NCI-H146 treated with DMSO at 0.1 percent for 48 hours (cell line): ENCODE measurements at regions not wholly inside any gene's neighbourhood (a gene's known extent, or its start where the extent isn't known, plus 50 kb on each side); places are given as distances from the start of the nearest gene placed in this dataset.
"Not testable (repeated sequence)": the region's sequence is repeated elsewhere in the genome, so short reads cannot be mapped to it uniquely, and the experiment has no call there.

ENCODE experiments used
- DNase-seq: peaks from one replicate; lab custom pipeline; 2025; ENCODE audit not compliant: unreplicated experiment; lab: John Stamatoyannopoulos, UW

GRCh38 chr6:14887181-14887580 lies 358.7 kb upstream of the JARID2 start:
- no peak for DNase-seq

GRCh38 chr6:14887986-14888574 lies 357.8 kb upstream of the JARID2 start:
- no peak for DNase-seq

GRCh38 chr6:14888575-14889000 lies 357.3 kb upstream of the JARID2 start:
- no peak for DNase-seq

GRCh38 chr6:14889188-14889587 lies 356.7 kb upstream of the JARID2 start:
- DNase-seq = no peak

- DNase-seq = no peak
These were observed 356.0 kb upstream of the JARID2 start for GRCh38 chr6:14889611-14890593.

- DNase-seq = not testable (repeated sequence)
These were observed 354.0 kb upstream of the JARID2 start for GRCh38 chr6:14891820-14892375.

GRCh38 chr6:14894105-14894504 lies 351.8 kb upstream of the JARID2 start:
- DNase-seq = no peak

GRCh38 chr6:14896475-14896874 lies 349.4 kb upstream of the JARID2 start:
- DNase-seq = no peak

- no peak for DNase-seq
These were observed 348.0 kb upstream of the JARID2 start for GRCh38 chr6:14897831-14898230.

GRCh38 chr6:14899441-14899840 lies 346.4 kb upstream of the JARID2 start:
- not testable (repeated sequence) for DNase-seq

GRCh38 chr6:14900919-14901318 lies 344.9 kb upstream of the JARID2 start:
- DNase-seq = no peak

GRCh38 chr6:14903176-14904038 lies 342.5 kb upstream of the JARID2 start:
- DNase-seq = no peak

- DNase-seq = no peak
These were observed 340.7 kb upstream of the JARID2 start for GRCh38 chr6:14905201-14905600.

- no peak for DNase-seq
These were observed 339.2 kb upstream of the JARID2 start for GRCh38 chr6:14906621-14907020.

GRCh38 chr6:14910692-14911547 lies 334.9 kb upstream of the JARID2 start:
- no peak for DNase-seq

- DNase-seq = no peak
These were observed 333.6 kb upstream of the JARID2 start for GRCh38 chr6:14912226-14912625.

GRCh38 chr6:14912706-14913105 lies 333.2 kb upstream of the JARID2 start:
- DNase-seq = no peak

GRCh38 chr6:14913931-14914330 lies 331.9 kb upstream of the JARID2 start:
- DNase-seq = no peak

GRCh38 chr6:14915888-14916832 lies 329.7 kb upstream of the JARID2 start:
- DNase-seq = no peak
